PC-9 (cell line): ENCODE measurements at regions not wholly inside any gene's neighbourhood (a gene's known extent, or its start where the extent isn't known, plus 50 kb on each side); places are given as distances from the start of the nearest gene placed in this dataset.

Source experiments
- BruUV-seq: library from RNA; stranded (reverse); fragments of 400-500 nt; replicated peaks from 2 replicates; lab custom pipeline; 2021; lab: Mats Ljungman, UMichigan
- CTCF ChIA-PET: fragments of 300-600 bp; sonication (Branson Sonifier 250); formaldehyde crosslinking; loops from one replicate; lab custom pipeline; 2022; ENCODE audit warnings: antibody characterized with exemption; lab: Charles Lee
- POLR2A ChIA-PET: fragments of 300-600 bp; sonication (Branson Sonifier 250); formaldehyde crosslinking; loops from one replicate; lab custom pipeline; 2022; ENCODE audit warnings: antibody characterized with exemption; ENCODE audit not compliant: unreplicated experiment; lab: Charles Lee
- DNase-seq, 2 experiments: peaks; one replicate each; pipeline versions ENCODE4 v3.0.0 to v3.0.0-alpha.2; 2015 to 2022; ENCODE audit warnings: mixed read lengths in 1 of 2
- H2AFZ ChIP-seq: fragments of 200-600 bp; sonication (generic); 2 replicates; pipeline ENCODE4 v1.8.1; 2017; ENCODE audit warnings: antibody characterized with exemption
- H3F3A ChIP-seq: fragments of 200-600 bp; sonication (generic); 2 replicates; pipeline ENCODE4 v1.8.1; 2017; ENCODE audit warnings: antibody characterized with exemption, mild to moderate bottlenecking, low read depth; ENCODE audit not compliant: insufficient read depth
- H3K27ac ChIP-seq: fragments of 200-600 bp; sonication (generic); 2 replicates; pipeline ENCODE4 v1.6.1; 2016; ENCODE audit warnings: mixed run types
- H3K27me3 ChIP-seq: fragments of 200-600 bp; sonication (generic); 2 replicates; pipeline ENCODE4 v1.6.1; 2016; ENCODE audit warnings: low read depth, mixed run types; ENCODE audit not compliant: insufficient read depth
- H3K36me3 ChIP-seq: fragments of 200-600 bp; sonication (generic); 2 replicates; pipeline ENCODE4 v1.6.1; 2016; ENCODE audit warnings: low read depth, mixed run types
- H3K4me1 ChIP-seq: fragments of 200-600 bp; sonication (generic); replicated peaks from 2 replicates; pipeline ENCODE4 v1.6.1; 2016; ENCODE audit warnings: mixed run types; ENCODE audit not compliant: insufficient read depth
- H3K4me2 ChIP-seq: fragments of 200-600 bp; sonication (generic); 2 replicates; pipeline ENCODE4 v1.6.1; 2017; ENCODE audit warnings: mixed run types
- H3K4me3 ChIP-seq: fragments of 200-600 bp; sonication (generic); 2 replicates; pipeline ENCODE4 v1.6.1; 2016; ENCODE audit warnings: mixed run types
- H3K79me2 ChIP-seq: fragments of 200-600 bp; sonication (generic); 2 replicates; pipeline ENCODE4 v1.6.1; 2017; ENCODE audit warnings: low read depth, mixed run types
- H3K9me2 ChIP-seq: fragments of 200-600 bp; sonication (generic); 2 replicates; pipeline ENCODE4 v1.8.1; 2017; ENCODE audit warnings: mild to moderate bottlenecking; ENCODE audit not compliant: insufficient read depth
- H3K9me3 ChIP-seq: fragments of 200-600 bp; sonication (generic); 2 replicates; pipeline ENCODE4 v1.8.1; 2016; ENCODE audit warnings: low read depth; ENCODE audit not compliant: insufficient read depth
- H4K20me1 ChIP-seq: fragments of 200-600 bp; sonication (generic); 2 replicates; pipeline ENCODE4 v1.8.1; 2017; ENCODE audit not compliant: insufficient read depth
- EZH2 ChIP-seq: fragments of 200-600 bp; sonication (generic); IDR thresholded peaks from 2 replicates; pipeline ENCODE4 v1.8.0; 2017; ENCODE audit warnings: antibody characterized with exemption, low read depth
- intact Hi-C: fragments of 100-400 bp; cut with micrococcal nuclease; formaldehyde crosslinking; loops from one replicate; pipeline ENCODE4 v1.10.0; 2022; ENCODE audit not compliant: unreplicated experiment
- TF ChIP-seq, protein P1 (sequence below): fragments of 200-600 bp; sonication (generic); conservative IDR thresholded peaks from 2 replicates; pipeline ENCODE4 v1.6.1; 2017; ENCODE audit warnings: mixed run types, antibody characterized with exemption, mild to moderate bottlenecking, moderate library complexity

DNA sequence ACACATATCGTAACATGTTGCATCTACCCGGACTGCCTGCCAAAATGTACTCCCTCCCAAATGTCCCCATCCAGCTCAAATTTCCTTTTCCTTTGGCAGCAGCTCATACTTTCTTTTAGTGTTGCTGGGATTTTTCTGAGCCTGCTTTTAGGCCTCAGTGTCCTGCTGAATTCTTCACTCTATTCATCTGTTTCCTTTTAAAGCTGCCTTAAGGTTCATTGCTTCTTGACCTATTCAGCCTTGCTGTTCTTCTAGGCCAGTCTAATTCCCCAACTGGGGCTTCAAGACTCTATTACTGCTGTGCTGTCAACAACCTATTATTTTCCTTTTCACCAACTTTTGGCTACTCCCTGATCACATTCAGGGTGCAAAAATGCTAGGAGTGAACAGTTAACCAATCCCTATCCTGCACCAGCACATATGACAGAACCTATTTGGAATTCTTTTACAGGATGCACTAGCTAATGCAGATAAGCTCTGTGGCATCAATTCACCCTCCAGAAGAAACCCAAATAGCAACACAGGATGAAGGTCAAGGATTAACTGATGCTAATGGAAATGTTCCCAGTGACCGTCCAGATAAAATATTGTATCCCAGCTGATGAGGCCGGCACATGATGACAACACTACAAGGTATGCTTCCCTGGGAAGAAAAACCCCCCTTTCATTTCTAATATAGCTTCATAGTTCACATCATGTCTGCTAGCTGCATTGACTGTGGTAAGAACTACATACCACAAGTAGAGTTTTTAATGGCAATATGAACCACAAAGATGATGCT is 114.7 kb upstream of the TTC29 start:
- no peaks in the 10 kb centered on the region for H3K9me3 ChIP-seq
- no peaks in the 10 kb centered on the region for H3K27me3 ChIP-seq
- CTCF ChIA-PET, result interaction anchor here (0.6 kb wide), 1 partner anchor 1241 kb away, joined by 3 read pairs; no protein-coding TSS in a partner anchor
- intact Hi-C loops, result no loop called here
- BruUV-seq, result no TSS peak
- H3K4me2 ChIP-seq, result no peak overlapping the region
- no peak overlapping the region for H3K4me3 ChIP-seq
- no peaks in the 10 kb centered on the region for H3K4me1 ChIP-seq
- no peak overlapping the region for H2AFZ ChIP-seq
- no peak for TF ChIP-seq EZH2
- TF ChIP-seq, protein P1, sequence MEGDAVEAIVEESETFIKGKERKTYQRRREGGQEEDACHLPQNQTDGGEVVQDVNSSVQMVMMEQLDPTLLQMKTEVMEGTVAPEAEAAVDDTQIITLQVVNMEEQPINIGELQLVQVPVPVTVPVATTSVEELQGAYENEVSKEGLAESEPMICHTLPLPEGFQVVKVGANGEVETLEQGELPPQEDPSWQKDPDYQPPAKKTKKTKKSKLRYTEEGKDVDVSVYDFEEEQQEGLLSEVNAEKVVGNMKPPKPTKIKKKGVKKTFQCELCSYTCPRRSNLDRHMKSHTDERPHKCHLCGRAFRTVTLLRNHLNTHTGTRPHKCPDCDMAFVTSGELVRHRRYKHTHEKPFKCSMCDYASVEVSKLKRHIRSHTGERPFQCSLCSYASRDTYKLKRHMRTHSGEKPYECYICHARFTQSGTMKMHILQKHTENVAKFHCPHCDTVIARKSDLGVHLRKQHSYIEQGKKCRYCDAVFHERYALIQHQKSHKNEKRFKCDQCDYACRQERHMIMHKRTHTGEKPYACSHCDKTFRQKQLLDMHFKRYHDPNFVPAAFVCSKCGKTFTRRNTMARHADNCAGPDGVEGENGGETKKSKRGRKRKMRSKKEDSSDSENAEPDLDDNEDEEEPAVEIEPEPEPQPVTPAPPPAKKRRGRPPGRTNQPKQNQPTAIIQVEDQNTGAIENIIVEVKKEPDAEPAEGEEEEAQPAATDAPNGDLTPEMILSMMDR, result no peak
- no peaks in the 10 kb centered on the region for H3K9me2 ChIP-seq
- POLR2A ChIA-PET, result no interaction called here
- no peak for DNase-seq
- H3K36me3 ChIP-seq, result no peaks in the 10 kb centered on the region
- H3K27ac ChIP-seq, result no peak overlapping the region
- H3K79me2 ChIP-seq, result no peaks in the 10 kb centered on the region
- H4K20me1 ChIP-seq, result no peaks in the 10 kb centered on the region
- H3F3A ChIP-seq, result no peaks in the 10 kb centered on the region

DNA sequence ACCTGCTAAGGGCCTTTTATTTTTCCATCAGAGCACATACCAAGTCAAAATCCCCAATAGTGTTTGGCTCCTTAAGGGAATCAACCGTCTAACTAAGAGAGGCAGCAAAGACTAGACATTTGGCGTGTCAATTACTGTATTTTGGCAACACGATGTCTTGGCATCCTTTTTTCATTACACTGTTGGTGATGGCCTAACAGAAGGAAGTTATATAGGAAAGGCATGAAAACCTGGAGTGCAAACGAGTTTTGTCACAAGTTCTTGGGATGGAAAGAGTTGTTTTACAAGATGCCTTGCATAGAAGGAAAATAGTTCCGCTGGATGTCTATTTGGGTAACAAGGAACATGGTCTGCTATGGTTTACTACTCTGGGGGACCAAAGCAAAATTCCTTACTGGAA is 119.2 kb upstream of the TTC29 start:
- Histone ChIP-seq H3F3A (no peaks in the 10 kb centered on the region), H3K36me3 (no peaks in the 10 kb centered on the region), H3K4me3 (no peak overlapping the region), H3K27me3 (no peaks in the 10 kb centered on the region), H2AFZ (no peak overlapping the region), H4K20me1 (no peaks in the 10 kb centered on the region), H3K79me2 (no peaks in the 10 kb centered on the region), H3K9me3 (no peaks in the 10 kb centered on the region), H3K9me2 (no peaks in the 10 kb centered on the region), H3K4me2 (no peak overlapping the region), H3K27ac (no peak overlapping the region), H3K4me1 (no peaks in the 10 kb centered on the region)
- no TSS peak for BruUV-seq
- DNase-seq, result no peak
- intact Hi-C loops, result no loop called here
- TF ChIP-seq, protein P1, result no peak
- no peak for TF ChIP-seq EZH2
- ChIA-PET CTCF (no interaction called here), POLR2A (no interaction called here)

DNA sequence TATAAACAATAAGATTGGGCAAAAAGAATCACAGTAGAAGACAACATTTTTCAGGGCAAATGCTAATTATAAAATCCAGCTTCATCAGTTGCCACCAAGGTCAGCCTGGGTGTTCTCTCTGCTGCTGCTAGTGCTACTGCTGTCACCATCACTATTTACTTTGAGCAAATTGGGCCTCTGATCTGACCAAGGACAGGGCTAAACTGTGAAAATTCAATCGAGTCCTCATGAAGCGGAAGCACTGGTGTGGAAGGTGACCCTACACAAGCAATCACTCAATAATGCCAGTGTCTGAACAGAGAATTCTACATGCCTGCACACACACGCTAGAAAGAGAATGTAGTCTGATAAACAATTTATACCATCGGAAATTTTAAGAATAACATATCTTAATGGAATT is 122.9 kb upstream of the TTC29 start:
- TF ChIP-seq EZH2, result no peak
- TF ChIP-seq, protein P1, result no peak
- Histone ChIP-seq H3K4me1 (no peaks in the 10 kb centered on the region), H3K27me3 (no peaks in the 10 kb centered on the region), H2AFZ (no peak overlapping the region), H3F3A (no peaks in the 10 kb centered on the region), H3K27ac (no peak overlapping the region), H3K36me3 (no peaks in the 10 kb centered on the region), H3K79me2 (no peaks in the 10 kb centered on the region), H3K4me3 (no peak overlapping the region), H4K20me1 (no peaks in the 10 kb centered on the region), H3K9me3 (no peaks in the 10 kb centered on the region), H3K4me2 (no peak overlapping the region), H3K9me2 (no peaks in the 10 kb centered on the region)
- BruUV-seq, result no TSS peak
- ChIA-PET POLR2A (no interaction called here), CTCF (no interaction called here)
- intact Hi-C loops, result no loop called here
- DNase-seq, result no peak
